ENCODE measurements at regions not wholly inside any gene's neighbourhood (a gene's known extent, or its start where the extent isn't known, plus 50 kb on each side); places are given as distances from the start of the nearest gene placed in this dataset.

GRCh38 chr12:19021646-19022045 is 107.9 kb upstream of the PLEKHA5 start:
- Histone ChIP-seq H3K27me3 (replicated peaks; ENCODE audit: insufficient read depth) (no peaks in the 10 kb centered on the region), H3K9me2 (ENCODE audit: insufficient read depth) (no peaks in the 10 kb centered on the region), H3K9me3 (ENCODE audit: low read depth) (no peaks in the 10 kb centered on the region), H3K36me3 (ENCODE audit: low read depth) (no peaks in the 10 kb centered on the region), H2AFZ (no peak overlapping the region), H3K79me2 (ENCODE audit: insufficient read depth) (no peaks in the 10 kb centered on the region), H3K9ac (no peak overlapping the region), H3K4me2 (ENCODE audit: unreplicated experiment) (no peak overlapping the region), H3K4me3 (no peak overlapping the region), H3F3A (ENCODE audit: insufficient read depth) (peaks cover 20% of the 10 kb centered on the region), H4K20me1 (ENCODE audit: insufficient read depth) (no peaks in the 10 kb centered on the region), H3K4me1 (ENCODE audit: insufficient read depth) (peaks cover 24% of the 10 kb centered on the region), H3K27ac (no peak overlapping the region)
- no peak for DNase-seq
- no peak for TF ChIP-seq EZH2 (IDR thresholded peaks at IDR 0.05; ENCODE audit: insufficient read depth, poor library complexity, severe bottlenecking)
- TF ChIP-seq EZH2phosphoT487 (IDR thresholded peaks at IDR 0.05; ENCODE audit: insufficient read depth, low read depth): no peak
- 94 to 96% methylated on average over 1 of the region's 1 CpG for WGBS, 2 experiments (ENCODE audit: low coverage in 1 of 2, low lambda C conversion rate in 2 of 2, missing lambda C conversion rate in 2 of 2)
- in situ Hi-C loops (cut with MboI): no loop called here

- H3K9me3 ChIP-seq (ENCODE audit: low read depth): no peaks in the 10 kb centered on the region
- H3K9me2 ChIP-seq (ENCODE audit: insufficient read depth): no peaks in the 10 kb centered on the region
- H3K4me2 ChIP-seq (ENCODE audit: unreplicated experiment): no peak overlapping the region
- H2AFZ ChIP-seq: no peak overlapping the region
- no peak overlapping the region for H3K4me3 ChIP-seq
- H3K27me3 ChIP-seq (replicated peaks; ENCODE audit: insufficient read depth): no peaks in the 10 kb centered on the region
- peaks cover 7% of the 10 kb centered on the region for H3K4me1 ChIP-seq (ENCODE audit: insufficient read depth)
- WGBS, 2 experiments (ENCODE audit: low coverage in 1 of 2, low lambda C conversion rate in 2 of 2, missing lambda C conversion rate in 2 of 2): 80 to 88% methylated on average over 5 of the region's 5 CpGs
- H3K79me2 ChIP-seq (ENCODE audit: insufficient read depth): no peaks in the 10 kb centered on the region
- no peak for DNase-seq
- H3K27ac ChIP-seq: no peak overlapping the region
- no peaks in the 10 kb centered on the region for H3K36me3 ChIP-seq (ENCODE audit: low read depth)
- in situ Hi-C loops (cut with MboI): no loop called here
- TF ChIP-seq EZH2phosphoT487 (IDR thresholded peaks at IDR 0.05; ENCODE audit: insufficient read depth, low read depth): no peak
- no peaks in the 10 kb centered on the region for H4K20me1 ChIP-seq (ENCODE audit: insufficient read depth)
- no peaks in the 10 kb centered on the region for H3F3A ChIP-seq (ENCODE audit: insufficient read depth)
- no peak overlapping the region for H3K9ac ChIP-seq
These were observed 104.0 kb upstream of the PLEKHA5 start for GRCh38 chr12:19025582-19025981.

DNA sequence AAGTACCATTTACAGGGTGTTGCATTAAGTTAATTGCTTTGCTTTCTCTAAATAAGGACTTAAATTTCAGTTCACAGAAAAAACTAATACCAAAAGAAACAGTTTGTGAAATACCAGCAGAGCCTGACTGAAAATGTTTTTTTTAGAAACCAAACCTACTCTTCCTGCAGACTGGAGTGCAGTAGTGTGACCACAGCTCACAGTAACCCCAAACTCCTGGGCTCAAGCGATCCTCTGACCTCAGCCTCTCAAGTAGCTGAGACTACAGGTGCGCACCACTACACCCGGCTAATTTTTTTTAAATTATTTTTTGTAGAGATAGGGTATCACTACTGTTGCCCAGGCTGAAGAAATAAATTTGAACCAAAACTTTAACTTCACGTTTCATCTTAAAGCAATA is 103.5 kb upstream of the PLEKHA5 start:
- H3F3A ChIP-seq (ENCODE audit: insufficient read depth): no peaks in the 10 kb centered on the region
- no peaks in the 10 kb centered on the region for H3K36me3 ChIP-seq (ENCODE audit: low read depth)
- WGBS, 2 experiments (ENCODE audit: low coverage in 1 of 2, low lambda C conversion rate in 2 of 2, missing lambda C conversion rate in 2 of 2): 89% methylated on average over 4 of the region's 4 CpGs
- H3K27ac ChIP-seq: no peak overlapping the region
- H3K4me3 ChIP-seq: no peak overlapping the region
- H3K9me3 ChIP-seq (ENCODE audit: low read depth): no peaks in the 10 kb centered on the region
- in situ Hi-C loops (cut with MboI): no loop called here
- H3K79me2 ChIP-seq (ENCODE audit: insufficient read depth): no peaks in the 10 kb centered on the region
- no peaks in the 10 kb centered on the region for H3K27me3 ChIP-seq (replicated peaks; ENCODE audit: insufficient read depth)
- no peak overlapping the region for H3K9ac ChIP-seq
- H2AFZ ChIP-seq: no peak overlapping the region
- DNase-seq: no peak
- H3K9me2 ChIP-seq (ENCODE audit: insufficient read depth): no peaks in the 10 kb centered on the region
- no peak overlapping the region for H3K4me2 ChIP-seq (ENCODE audit: unreplicated experiment)
- no peaks in the 10 kb centered on the region for H4K20me1 ChIP-seq (ENCODE audit: insufficient read depth)
- TF ChIP-seq EZH2phosphoT487 (IDR thresholded peaks at IDR 0.05; ENCODE audit: insufficient read depth, low read depth): no peak
- no peak for TF ChIP-seq EZH2 (IDR thresholded peaks at IDR 0.05; ENCODE audit: insufficient read depth, poor library complexity, severe bottlenecking)
- H3K4me1 ChIP-seq (ENCODE audit: insufficient read depth): peaks cover 10% of the 10 kb centered on the region

DNA sequence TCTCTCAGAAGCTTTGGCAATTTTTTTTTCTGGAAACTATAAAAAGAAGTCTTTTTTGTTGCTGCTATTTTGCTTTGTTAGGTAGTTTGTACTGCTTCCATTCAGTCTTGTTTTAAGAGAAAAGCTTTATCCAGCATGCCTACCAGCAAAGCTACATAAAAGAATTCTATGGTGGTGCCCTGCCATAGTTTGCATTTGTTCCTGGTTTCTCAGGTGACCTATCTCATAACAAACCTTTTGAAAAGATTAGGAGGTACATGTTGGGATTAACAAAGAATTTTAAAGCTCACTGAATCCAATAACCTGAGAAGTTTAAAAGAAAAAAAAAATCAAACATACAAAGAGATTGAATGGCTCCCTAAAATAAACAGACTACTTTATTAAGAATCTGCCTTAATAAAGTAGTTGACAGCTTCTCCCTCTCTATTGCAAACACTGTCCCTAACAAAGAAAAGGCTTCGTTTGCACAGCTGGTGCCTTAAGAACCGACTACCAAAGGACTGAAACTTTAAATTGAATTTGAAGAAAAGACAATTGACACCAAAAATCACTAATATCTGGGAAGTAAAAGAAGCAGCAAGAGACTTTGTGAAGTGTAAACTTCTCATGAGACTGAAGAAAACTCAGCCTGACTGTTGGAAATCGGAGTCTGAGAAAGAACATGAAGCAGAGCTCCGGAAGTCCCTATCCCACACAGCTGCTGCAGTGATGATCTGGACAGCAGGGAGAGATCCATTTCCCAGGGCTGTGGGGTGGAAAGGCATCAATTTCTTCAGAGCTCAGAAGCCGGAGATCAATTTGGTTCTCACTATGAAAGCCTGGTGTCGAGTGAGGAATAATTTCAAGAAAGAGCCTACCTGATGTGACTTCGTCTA is 102.7 kb upstream of the PLEKHA5 start:
- no peak overlapping the region for H3K4me3 ChIP-seq
- H2AFZ ChIP-seq: no peak overlapping the region
- WGBS, 2 experiments (ENCODE audit: low coverage in 1 of 2, low lambda C conversion rate in 2 of 2, missing lambda C conversion rate in 2 of 2): 65 to 71% methylated on average over 7 of the region's 7 CpGs
- no peak overlapping the region for H3K9ac ChIP-seq
- H3K9me3 ChIP-seq (ENCODE audit: low read depth): no peaks in the 10 kb centered on the region
- in situ Hi-C loops (cut with MboI): no loop called here
- no peaks in the 10 kb centered on the region for H3K79me2 ChIP-seq (ENCODE audit: insufficient read depth)
- no peaks in the 10 kb centered on the region for H3K27me3 ChIP-seq (replicated peaks; ENCODE audit: insufficient read depth)
- peaks cover 7% of the 10 kb centered on the region; the same call in 1 of the 2 replicates for H3F3A ChIP-seq (ENCODE audit: insufficient read depth)
- peaks cover 18% of the 10 kb centered on the region for H3K4me1 ChIP-seq (ENCODE audit: insufficient read depth)
- H4K20me1 ChIP-seq (ENCODE audit: insufficient read depth): no peaks in the 10 kb centered on the region
- no peaks in the 10 kb centered on the region for H3K36me3 ChIP-seq (ENCODE audit: low read depth)
- TF ChIP-seq EZH2phosphoT487 (IDR thresholded peaks at IDR 0.05; ENCODE audit: insufficient read depth, low read depth) (no peak), EZH2 (IDR thresholded peaks at IDR 0.05; ENCODE audit: insufficient read depth, poor library complexity, severe bottlenecking) (no peak)
- no peak for DNase-seq
- no peak overlapping the region for H3K4me2 ChIP-seq (ENCODE audit: unreplicated experiment)
- H3K27ac ChIP-seq: no peak overlapping the region
- H3K9me2 ChIP-seq (ENCODE audit: insufficient read depth): no peaks in the 10 kb centered on the region
